ENCODE measurements at regions not wholly inside any gene's neighbourhood (a gene's known extent, or its start where the extent isn't known, plus 50 kb on each side); places are given as distances from the start of the nearest gene placed in this dataset.

DNA sequence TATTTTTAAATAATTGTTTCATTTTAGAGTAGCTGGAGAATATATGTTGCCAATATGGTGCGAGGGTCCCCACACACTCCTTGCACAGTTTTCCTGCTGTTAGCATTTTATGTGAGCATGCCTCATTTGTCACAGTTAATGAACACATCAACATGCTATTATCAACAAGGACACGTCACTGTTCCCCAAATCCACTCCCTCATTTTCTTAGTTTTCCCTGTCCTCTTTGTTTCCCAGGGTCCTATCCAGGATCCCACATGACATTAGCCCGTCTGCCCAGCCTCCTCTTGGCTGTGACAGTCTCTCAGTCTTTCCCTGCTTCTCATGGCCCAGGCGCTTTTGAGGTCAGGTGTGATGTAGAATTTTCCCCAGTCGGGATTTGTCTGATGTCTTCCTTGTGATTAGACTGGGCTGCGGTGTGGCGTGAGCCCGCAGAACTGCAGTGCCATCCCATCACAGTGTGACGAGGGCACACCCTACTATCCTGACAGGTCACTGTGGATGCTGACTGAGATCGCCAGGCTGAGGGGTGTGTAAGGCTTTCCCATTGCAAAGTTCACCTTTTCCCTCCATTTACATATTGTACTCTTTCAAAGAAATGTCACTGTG lies 450.6 kb upstream of the B3GAT1 start:
- WGBS (ENCODE audit: extremely low coverage, insufficient read length, low lambda C conversion rate): no CpG with 5 or more reads among the region's 10 CpGs

More for the DNA sequence above, 450.6 kb upstream of the B3GAT1 start:
- no peak overlapping the region for H3K56ac ChIP-seq (ENCODE audit: insufficient read length, low read depth, low read length)
- H3K79me2 ChIP-seq (ENCODE audit: insufficient read depth, low read length): no peaks in the 10 kb centered on the region
- H3K36me3 Mint-ChIP-seq (ENCODE audit: insufficient read depth in 1 of 3, low read depth in 3 of 3): no peaks in the 10 kb centered on the region
- no peak overlapping the region for H2BK12ac ChIP-seq (ENCODE audit: insufficient read length, low read depth, low read length)
- peaks cover 6 to 7% of the 10 kb centered on the region in 2 experiments; a peak in 3 of 4 replicates for H3K4me1 Mint-ChIP-seq
- H3K27me3 Mint-ChIP-seq (ENCODE audit: low read depth): peaks cover 2% of the 10 kb centered on the region
- TF ChIP-seq, protein P1, sequence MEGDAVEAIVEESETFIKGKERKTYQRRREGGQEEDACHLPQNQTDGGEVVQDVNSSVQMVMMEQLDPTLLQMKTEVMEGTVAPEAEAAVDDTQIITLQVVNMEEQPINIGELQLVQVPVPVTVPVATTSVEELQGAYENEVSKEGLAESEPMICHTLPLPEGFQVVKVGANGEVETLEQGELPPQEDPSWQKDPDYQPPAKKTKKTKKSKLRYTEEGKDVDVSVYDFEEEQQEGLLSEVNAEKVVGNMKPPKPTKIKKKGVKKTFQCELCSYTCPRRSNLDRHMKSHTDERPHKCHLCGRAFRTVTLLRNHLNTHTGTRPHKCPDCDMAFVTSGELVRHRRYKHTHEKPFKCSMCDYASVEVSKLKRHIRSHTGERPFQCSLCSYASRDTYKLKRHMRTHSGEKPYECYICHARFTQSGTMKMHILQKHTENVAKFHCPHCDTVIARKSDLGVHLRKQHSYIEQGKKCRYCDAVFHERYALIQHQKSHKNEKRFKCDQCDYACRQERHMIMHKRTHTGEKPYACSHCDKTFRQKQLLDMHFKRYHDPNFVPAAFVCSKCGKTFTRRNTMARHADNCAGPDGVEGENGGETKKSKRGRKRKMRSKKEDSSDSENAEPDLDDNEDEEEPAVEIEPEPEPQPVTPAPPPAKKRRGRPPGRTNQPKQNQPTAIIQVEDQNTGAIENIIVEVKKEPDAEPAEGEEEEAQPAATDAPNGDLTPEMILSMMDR (conservative IDR thresholded peaks at IDR 0.05): no peak
- no peak overlapping the region for H3K4me3 Mint-ChIP-seq
- no peak overlapping the region for H3K18ac ChIP-seq (ENCODE audit: insufficient read length, low read depth, low read length)
- H3K4ac ChIP-seq (ENCODE audit: low read depth, low read length): no peak overlapping the region
- H3K79me1 ChIP-seq (ENCODE audit: insufficient read depth, low read depth, low read length, poor library complexity, severe bottlenecking): no peaks in the 10 kb centered on the region
- no peak overlapping the region for H3K4me2 ChIP-seq (ENCODE audit: insufficient read depth, insufficient read length, low read length)
- no peak overlapping the region for H3K27ac Mint-ChIP-seq
- H3K4me1 ChIP-seq (ENCODE audit: insufficient read depth, low read length): no peaks in the 10 kb centered on the region
- H3K9ac ChIP-seq (ENCODE audit: extremely low read depth, insufficient read length, low read length): no peak overlapping the region
- no peaks in the 10 kb centered on the region for H3K9me3 ChIP-seq (ENCODE audit: control insufficient read depth, low read depth, low read length)
- no peaks in the 10 kb centered on the region for H3K23me2 ChIP-seq (ENCODE audit: insufficient read length, low read depth, low read length, poor library complexity, severe bottlenecking)
- H3K27ac ChIP-seq (ENCODE audit: insufficient read length, low read depth, low read length): no peak overlapping the region
- H2AK5ac ChIP-seq (ENCODE audit: insufficient read length, low read length): no peak overlapping the region
- H2AFZ ChIP-seq (ENCODE audit: low read length): no peak overlapping the region
- H3T11ph ChIP-seq (ENCODE audit: low read length): no peak overlapping the region
- H3K23ac ChIP-seq (ENCODE audit: insufficient read length, low read depth, low read length): no peak overlapping the region
- no peaks in the 10 kb centered on the region for H3K27me3 ChIP-seq (ENCODE audit: insufficient read depth, low read length)
- H4K20me1 ChIP-seq (ENCODE audit: control insufficient read depth, insufficient read depth, insufficient read length): no peaks in the 10 kb centered on the region
- no peak overlapping the region for H2BK20ac ChIP-seq (ENCODE audit: low read depth, low read length, poor library complexity, severe bottlenecking)
- H2BK120ac ChIP-seq (ENCODE audit: low read depth, low read length, poor library complexity, severe bottlenecking): no peak overlapping the region
- no peak overlapping the region for H2BK15ac ChIP-seq (ENCODE audit: low read depth, low read length)
- H3K14ac ChIP-seq (ENCODE audit: insufficient read depth, low read length): no peak overlapping the region
- peaks cover 0 to 2% of the 10 kb centered on the region in 2 experiments; a peak in 3 of 5 replicates for H3K9me3 Mint-ChIP-seq
- H2BK5ac ChIP-seq (ENCODE audit: insufficient read length, low read length): no peak overlapping the region
- no peak overlapping the region for H4K8ac ChIP-seq (replicated peaks; ENCODE audit: insufficient read length, low read depth, low read length)
- H4K91ac ChIP-seq (ENCODE audit: insufficient read length, low read depth, low read length): no peak overlapping the region
- no peak for DNase-seq
- H4K5ac ChIP-seq (ENCODE audit: insufficient read length, low read depth, low read length): no peak overlapping the region
